GM12875 (cell line): ENCODE measurements at regions not wholly inside any gene's neighbourhood (a gene's known extent, or its start where the extent isn't known, plus 50 kb on each side); places are given as distances from the start of the nearest gene placed in this dataset.
A peak's percentile ranks its signal among the peaks of the same experiment; 100 is the strongest.

ENCODE experiments used
- H3K4me3 ChIP-seq: one replicate; pipeline ENCODE4 v1.5.1; 2011; ENCODE audit warnings: low read depth, low read length, control low read depth
- CTCF ChIP-seq: IDR thresholded peaks from 2 replicates; pipeline ENCODE4 v1.5.1; 2011; ENCODE audit warnings: low read depth, mild to moderate bottlenecking, control low read depth, inconsistent platforms, low read length, moderate library complexity, borderline replicate concordance; ENCODE audit not compliant: insufficient read depth

GRCh38 chr18:47604021-47604420 lies 326.4 kb downstream of the SMAD2 start:
- TF ChIP-seq CTCF = no peak

GRCh38 chr18:47603158-47603557 lies 327.3 kb downstream of the SMAD2 start:
- no peak for TF ChIP-seq CTCF
- no peak overlapping the region for H3K4me3 ChIP-seq

More at GRCh38 chr18:47604021-47604420, 326.4 kb downstream of the SMAD2 start:
- no peak overlapping the region for H3K4me3 ChIP-seq

DNA sequence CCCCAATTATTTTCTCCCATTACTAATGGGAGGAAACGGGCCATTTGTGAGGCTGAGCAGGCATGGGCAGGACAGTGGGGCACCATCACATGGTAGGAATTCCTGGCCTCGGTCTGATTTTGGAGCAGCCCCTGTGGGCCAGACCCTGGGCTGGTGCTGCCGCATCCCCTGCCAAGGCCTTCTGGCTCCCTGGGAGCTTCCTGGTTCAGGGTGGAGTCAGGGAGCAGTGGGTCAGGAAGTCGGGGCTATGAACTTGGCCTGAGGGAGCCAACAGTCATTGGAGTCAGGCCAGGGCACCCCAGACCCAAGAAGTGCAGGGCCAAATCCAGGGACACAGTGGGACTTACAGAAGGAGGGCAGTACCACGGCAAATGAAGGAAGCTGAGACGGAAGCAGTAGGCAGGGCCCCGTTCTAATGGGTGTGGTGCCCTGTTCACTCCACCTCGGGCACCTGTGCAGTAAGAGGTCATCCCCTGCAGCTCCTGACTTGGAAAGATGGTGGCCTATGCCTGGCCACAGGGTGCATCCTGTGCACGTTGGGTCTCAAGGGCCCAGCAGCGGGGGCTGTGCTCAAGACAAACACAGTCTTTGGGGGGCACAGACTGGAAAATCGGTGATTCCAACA lies 328.1 kb downstream of the SMAD2 start:
- no peak for TF ChIP-seq CTCF
- H3K4me3 ChIP-seq = no peak overlapping the region

DNA sequence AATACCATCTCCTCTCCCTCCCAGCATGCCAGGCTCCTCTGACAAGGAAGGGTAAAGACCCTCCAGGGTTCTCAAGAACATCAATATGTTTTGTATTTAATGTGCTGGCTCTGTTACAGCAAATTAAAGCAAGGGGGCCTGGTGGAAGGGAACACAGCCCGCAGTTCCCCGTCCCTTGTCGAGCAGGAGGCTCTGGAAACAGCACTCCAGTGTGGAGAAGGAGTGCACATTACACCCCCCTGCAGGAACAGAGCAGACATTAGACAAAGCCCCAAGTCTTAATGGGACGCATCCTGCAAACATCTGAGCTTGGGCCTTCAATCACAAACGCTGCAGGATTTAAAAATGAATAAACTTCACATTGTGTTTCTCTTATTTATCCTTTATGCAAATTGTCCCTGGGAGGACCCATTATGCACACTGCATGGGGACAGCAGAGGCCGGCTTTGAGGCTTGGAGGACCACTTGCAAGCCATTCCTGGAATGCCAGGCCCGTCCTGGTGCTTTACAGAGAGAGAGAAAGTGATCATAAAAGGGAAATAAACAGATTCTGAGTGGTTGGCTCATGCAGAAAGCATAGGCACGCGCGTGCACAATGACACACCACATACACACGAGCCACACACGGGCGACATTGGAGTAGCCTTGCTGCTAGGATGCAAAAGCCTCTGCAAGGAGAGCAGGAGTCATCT lies 328.7 kb downstream of the SMAD2 start:
- no peak for TF ChIP-seq CTCF
- H3K4me3 ChIP-seq = no peak overlapping the region

DNA sequence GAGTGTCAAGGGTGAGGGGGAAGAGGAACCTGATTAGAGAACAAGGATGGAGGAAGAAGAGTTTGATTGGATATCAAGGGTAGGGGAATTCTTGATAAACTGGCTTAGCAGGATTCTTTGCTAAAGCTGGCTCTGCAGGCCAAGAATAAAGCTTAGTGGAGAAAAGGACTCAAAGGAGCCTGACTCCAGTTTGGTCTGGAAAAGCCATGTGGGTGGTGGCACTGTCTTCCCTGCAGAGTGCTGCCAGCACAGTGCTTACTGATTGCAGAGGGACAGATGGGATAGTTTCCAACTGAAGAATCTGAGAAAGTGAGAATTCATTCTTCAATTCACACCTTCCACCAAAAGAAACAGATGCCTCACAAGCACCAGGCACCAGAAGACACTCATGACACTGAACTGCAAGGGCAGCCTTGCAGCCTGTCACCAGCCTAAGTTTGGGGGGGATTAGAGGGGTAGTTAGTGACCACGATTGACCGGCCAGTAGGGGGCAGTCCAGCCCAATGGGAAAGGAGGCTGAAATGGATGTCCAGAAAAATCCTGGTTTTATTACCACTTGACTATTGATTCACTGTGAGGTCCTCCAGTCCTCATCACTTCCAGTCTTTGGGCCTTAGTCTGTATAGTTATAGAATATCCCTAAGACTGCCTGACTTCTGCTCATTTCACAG lies 334.5 kb downstream of the SMAD2 start:
- TF ChIP-seq CTCF = peak; percentile 70
- no peak overlapping the region for H3K4me3 ChIP-seq

DNA sequence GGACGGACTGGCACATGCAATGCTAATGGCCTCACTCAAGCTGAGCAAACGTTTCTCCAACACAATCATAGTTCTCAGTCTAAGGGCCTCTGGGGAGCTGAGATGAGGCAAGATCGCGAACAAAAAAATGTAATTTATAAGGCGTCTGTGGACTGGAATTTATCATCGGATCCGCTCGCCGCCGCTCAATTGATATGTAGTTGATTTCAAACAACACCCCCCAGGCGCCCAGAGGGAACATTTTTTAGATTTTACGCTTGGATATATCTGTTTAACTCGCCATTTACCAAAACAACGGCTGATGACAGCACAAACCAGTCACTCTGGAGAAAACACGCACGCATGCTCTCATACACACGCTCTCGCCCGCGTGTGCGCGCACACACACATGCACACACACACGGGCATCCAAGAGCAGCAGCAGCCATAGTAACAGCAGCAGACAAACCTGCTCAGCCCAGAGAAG lies 335.8 kb downstream of the SMAD2 start:
- H3K4me3 ChIP-seq = no peak overlapping the region

More for the DNA sequence above, 335.8 kb downstream of the SMAD2 start:
- TF ChIP-seq CTCF = no peak
